NCI-H460 (cell line): ENCODE measurements at regions not wholly inside any gene's neighbourhood (a gene's known extent, or its start where the extent isn't known, plus 50 kb on each side); places are given as distances from the start of the nearest gene placed in this dataset.
A peak's percentile ranks its signal among the peaks of the same experiment; 100 is the strongest.
"Not testable (repeated sequence)": the region's sequence is repeated elsewhere in the genome, so short reads cannot be mapped to it uniquely, and the experiment has no call there.

Experiments
- DNase-seq: peaks from one replicate; pipeline ENCODE4 v3.0.0-alpha.2; 2016; ENCODE audit warnings: low read depth; ENCODE audit errors: extremely low read depth

DNA sequence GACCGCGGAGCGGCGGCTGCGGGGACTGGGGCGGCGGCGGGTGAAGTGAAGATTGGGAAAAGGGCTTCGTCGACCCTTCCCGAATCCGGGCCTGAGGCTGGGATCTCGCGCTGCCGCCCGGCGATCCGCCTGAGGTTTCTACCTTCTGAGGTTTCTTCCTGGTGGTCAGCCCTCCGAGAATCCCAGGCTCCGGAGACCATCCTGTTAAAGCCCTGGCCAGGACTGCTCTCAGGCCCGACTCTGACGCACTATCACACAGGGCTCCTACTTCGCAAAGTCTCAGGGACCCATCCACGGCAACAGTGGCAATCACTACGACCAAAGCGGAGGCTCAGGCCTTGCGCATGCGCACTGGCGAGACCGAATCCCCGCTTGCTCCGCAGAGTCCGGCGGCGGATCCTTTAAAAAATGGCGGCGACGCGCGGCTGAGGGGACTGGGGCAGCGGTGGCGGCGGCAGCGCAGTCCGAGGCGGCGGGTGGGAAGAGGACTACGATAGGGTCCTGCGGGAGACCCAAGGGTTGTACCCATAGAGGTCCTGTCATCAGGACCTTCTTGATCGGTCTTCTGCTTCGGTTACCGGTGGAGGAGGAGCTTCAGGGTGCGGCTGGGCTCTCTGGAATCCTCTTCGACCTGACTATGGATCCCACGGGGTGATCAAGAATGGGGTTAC is 157.2 kb upstream of the ZNF337 start:
- DNase-seq: peak; percentile 83

DNA sequence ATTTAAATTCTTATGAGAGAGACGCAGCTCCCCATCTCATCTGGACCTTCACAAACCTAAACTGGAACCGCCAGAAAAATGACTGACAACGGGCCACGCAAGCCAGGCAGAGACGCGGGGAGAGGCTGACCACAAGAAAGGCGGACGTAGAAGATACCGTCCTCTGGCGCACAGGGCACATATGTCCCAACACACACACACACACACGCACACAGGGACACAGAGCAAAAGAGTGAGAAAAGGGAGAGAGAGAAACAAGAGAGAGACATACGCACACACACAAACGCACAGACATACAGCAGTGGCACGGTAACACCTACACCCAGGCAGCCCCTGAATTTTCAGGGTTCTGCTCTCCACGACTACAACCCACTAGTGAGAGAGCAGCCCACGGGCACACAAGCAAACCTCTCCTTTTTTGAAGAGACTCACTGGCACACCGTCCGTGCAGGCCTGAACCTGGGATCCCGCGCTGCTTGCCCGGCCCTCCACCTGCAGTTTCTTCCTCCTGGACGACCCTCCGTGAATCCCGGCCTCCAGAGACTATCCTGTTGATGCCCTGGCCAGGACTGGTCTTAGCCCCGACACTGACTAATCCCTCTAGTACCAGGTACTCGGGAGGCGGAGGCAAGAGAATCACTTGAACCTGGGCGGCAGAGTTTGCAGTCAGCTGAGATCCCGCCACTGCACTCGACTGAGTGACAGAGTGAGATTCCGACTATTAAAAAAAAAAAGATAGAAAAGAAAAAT is 156.5 kb upstream of the ZNF337 start:
- DNase-seq: not testable (repeated sequence)

DNA sequence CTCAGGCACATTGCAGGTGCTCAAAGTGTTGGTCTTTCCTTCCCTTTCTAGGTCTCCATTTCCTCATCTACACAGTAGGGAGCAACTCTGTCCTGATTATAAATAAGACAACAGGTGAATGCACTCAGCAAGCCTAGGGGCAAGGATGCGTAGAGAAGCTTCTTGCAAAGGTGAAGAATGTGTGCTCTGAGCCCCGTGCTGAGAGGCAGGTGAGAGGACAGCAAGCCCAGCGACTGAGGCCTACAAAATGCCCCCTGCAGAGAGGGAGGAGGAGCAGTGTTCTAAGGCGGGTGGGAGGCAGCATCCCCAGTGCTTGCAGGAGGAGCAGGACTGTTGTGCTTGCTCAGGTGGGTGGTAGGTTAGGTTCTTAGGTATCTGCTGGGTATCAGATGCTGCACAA is 153.5 kb upstream of the ZNF337 start:
- not testable (repeated sequence) for DNase-seq

DNA sequence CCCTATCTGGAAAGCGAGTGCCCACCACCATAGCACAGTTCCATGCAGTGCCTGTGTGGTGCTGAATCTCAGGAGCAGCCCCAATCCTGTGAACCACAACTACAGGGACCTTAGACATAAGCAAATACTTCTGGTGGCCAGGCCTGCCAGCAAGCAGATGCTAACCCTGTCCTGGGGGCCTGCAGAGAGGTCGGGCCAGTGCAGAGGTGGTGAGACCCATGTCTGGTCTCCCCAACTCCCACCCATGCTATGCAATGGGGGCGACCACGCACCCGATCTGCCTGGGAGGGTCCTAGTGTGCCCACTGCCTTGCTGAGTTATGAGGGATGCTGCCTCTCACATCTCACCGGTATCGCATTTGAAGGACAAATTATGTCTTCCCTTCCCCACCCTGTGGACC is 151.6 kb upstream of the ZNF337 start:
- DNase-seq: no peak

DNA sequence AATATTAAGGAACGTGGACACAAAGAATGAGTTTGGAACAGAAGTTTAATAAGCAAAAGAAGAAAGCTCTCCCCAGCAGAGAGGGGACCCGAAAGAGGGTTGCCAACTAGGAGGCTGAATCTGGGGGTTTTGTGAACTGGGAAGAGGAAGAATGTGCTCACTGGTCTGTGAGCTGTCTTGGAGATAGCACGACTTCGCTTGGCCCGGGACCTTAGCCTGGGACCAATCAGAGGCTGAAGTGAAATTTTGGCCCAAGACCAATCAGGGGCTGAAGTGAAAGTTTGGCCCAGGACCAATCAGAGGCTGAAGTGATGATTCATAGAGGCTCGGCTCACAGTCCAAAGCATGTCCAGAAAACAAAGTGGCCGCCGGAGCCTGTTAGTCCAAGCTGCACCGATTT is 148.0 kb upstream of the ZNF337 start:
- DNase-seq: not testable (repeated sequence)

DNA sequence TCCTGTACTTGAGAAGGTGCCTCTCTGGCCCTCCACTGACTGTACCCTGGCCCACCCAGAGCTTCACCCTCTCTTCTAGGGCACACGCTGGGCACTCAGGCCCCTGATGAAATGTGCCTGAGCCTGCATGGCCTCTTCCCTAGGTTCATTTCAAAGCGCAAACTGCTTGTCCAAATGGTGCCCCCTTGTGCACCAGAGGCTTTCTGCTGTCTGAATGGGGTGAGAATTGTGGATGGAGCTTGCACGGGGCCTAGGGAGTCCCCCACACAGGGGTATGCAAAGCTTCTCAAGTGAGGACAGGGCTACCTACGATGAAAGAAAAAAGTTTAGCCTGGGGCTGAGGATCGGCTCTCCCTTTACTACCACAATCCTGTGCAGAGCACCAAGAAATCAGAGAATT is 116.9 kb upstream of the ZNF337 start:
- not testable (repeated sequence) for DNase-seq

DNA sequence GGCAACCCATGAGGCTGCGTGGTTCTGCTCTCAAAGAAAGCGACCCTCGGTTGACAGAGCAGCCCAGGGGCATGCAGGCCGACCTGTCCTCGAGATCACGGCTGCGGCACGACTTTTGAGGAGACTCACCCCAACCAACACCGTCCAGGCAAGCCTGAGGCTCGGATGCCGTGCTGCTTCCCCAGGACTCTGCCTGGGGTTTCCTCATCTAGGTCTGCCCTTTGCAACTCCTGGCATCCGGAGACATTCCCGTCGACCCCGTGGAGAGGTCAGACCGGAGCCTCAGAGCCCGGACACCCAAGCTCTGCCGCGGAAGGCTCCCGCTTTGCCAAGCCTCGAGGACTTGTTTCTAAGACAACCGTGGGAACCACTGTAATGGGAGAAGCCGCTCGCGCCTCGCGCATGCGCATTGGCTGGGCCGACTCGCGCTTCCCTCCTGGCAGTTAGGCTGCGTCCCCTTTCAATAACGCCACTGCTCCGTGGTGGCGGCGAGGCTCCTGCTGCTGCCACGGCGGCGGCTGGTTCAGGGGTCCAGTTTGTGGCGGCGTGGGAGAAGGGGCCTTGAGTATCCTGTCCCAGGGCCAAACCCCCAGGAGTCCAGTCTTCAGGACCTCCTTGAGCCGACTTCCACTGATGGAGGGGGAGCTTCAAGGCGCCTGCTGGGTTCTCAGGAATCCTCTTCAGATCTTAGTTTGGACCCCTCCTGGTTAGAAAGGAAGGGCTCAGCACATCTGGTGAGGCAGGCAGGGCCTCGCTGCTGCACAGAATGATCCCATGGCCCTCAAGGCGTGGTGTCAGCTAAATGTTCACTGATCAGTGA is 101.7 kb upstream of the ZNF337 start:
- DNase-seq: not testable (repeated sequence)

DNA sequence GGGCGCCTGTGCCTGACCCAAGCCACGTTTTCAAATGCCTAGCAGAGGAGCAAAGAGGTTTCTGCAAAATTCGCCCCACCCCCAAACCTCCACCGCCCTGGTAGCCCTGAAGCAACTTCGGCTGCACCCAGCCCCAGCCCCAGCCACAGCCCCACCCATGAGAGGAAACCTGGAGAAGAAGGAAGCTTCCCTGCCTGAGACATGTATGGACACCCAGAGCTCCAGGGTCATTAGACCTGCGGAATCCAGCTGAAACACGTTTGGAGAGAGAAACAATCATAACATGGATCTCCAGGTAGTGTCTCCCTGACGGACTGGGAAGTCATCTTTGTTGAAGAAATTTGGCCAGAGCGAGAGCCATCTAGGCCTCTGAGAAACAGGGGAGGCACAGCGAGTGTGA is 100.4 kb upstream of the ZNF337 start:
- DNase-seq: not testable (repeated sequence)

DNA sequence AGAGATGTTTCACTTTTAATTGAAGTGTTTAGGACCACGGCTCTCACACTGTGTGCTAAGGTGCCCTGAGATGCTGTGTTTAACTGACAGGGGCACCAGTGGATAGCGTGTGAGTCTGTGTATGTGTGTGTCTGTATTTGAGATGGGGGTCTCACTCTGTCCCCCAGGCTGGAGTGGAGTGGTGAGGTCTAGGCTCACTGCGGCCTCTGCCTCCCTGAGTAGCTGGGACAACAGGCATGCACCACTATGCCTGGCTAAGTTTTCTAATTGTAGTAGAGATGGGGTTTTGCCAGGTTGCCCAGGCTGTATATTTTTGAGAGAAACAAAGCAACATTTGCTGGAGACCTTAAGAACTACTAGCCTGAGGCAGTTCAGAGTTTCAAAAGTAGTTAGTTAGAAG is 80.6 kb upstream of the ZNF337 start:
- not testable (repeated sequence) for DNase-seq

DNA sequence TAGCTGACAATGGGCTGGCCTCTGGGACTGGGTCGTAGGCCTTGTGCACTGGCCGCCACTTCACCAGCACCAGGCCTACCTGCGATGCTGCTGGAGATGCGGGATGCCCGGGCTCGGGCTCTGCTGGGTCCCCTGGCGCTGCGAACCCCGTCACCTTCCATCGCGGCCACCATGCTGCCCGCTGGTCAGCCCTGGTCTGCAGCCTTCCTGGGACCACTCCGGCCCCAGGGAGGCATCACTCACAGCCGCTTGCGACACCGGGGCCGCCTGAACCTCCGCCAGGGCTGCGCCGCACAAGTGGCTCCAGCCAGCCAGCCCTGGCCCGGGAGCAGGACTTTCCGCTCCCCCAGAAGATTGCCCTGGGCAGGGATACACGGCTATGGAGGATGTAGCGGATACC is 78.1 kb upstream of the ZNF337 start:
- not testable (repeated sequence) for DNase-seq

DNA sequence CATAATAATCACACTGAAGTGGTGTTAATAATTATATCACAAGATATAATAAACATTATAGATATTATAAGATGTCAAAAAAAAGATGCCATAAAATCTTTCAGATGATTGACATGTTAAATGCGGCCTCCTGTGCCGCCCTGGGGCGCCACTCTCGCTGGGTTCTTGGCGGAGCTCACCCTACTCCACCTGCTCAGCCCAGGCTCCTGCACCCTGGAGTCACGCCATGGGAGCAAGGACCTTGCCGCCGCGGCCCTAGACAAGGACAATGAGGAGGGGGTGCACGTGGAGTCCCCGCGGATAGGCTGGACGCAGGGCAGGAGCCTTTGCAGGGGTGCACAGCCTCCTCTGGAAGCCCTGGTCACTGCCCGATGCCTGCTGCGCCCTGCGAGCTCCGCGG is 77.5 kb upstream of the ZNF337 start:
- not testable (repeated sequence) for DNase-seq

DNA sequence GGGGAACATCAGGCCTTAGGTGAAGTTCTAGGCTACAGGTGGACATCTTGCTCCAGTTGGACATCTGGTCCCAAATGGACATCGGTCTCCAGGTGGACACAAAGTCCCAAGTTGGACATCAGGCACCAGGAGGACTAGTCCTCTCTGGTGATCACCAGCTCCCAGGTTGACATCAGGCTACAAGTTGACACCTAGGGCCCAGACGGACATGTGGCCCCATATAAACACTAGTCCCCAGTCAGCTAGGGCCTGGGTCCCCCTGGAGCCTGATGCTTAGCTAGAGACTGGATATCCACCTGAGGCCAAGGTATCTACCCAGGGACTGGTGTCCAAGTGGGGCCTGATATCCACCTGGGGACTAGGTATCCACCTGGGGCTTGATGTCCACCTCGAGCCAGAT is 75.8 kb upstream of the ZNF337 start:
- not testable (repeated sequence) for DNase-seq

DNA sequence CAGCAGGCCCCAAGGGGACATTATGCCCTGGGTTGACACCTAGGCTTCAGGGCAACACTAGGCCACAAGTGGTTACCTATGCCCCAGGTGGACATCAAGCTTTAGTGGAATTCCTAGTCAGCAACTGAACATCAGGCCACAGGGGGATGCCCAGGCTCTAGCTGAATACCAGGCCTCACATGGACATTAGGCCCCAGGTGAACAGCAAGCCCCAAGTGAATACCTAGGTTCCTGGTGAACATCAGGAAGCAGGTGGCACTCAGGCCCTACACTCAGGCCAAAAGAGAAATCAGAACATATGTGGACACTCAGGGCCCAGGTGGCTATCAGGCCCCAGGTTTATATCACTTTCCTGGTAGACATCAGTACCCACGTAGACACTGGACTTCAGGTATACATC is 75.2 kb upstream of the ZNF337 start:
- DNase-seq: not testable (repeated sequence)

DNA sequence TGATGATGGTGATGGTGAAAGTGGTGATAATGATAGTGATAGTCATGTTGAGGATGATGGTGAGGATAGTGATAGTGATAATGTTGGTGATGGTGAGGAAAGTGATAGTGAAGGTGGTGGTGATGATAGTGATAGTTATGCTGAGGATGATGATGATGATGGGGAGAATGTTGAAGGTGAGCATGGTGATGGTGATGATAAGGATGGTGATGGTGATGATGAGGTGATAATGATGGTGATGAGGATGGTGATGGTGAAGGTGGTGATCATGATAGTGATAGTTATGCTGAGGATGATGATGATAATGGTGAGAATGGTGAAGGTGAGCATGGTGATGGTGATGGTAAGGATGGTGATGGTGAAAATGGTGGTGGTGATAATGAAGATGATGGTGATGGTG is 64.9 kb upstream of the ZNF337 start:
- DNase-seq: no peak

DNA sequence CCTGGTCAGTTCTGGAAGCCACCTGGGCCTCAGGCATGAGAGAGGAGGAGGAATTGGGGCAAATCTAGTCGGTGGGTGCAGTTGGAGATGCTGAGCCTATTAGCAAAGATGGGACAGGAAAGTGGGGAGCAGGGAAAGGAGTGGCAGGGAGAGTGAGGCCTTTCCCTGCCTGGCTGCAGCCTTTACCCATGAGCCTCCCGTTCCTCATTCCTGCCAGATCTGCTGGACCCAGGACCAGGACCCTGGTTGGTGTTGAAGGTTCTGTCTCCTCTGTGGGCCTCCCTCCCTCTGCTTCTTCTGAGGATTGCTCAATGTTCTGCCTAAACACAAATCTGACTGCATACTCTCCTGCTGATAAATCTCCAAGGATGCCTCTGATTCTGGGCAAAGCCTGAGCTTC is 64.4 kb upstream of the ZNF337 start:
- not testable (repeated sequence) for DNase-seq

DNA sequence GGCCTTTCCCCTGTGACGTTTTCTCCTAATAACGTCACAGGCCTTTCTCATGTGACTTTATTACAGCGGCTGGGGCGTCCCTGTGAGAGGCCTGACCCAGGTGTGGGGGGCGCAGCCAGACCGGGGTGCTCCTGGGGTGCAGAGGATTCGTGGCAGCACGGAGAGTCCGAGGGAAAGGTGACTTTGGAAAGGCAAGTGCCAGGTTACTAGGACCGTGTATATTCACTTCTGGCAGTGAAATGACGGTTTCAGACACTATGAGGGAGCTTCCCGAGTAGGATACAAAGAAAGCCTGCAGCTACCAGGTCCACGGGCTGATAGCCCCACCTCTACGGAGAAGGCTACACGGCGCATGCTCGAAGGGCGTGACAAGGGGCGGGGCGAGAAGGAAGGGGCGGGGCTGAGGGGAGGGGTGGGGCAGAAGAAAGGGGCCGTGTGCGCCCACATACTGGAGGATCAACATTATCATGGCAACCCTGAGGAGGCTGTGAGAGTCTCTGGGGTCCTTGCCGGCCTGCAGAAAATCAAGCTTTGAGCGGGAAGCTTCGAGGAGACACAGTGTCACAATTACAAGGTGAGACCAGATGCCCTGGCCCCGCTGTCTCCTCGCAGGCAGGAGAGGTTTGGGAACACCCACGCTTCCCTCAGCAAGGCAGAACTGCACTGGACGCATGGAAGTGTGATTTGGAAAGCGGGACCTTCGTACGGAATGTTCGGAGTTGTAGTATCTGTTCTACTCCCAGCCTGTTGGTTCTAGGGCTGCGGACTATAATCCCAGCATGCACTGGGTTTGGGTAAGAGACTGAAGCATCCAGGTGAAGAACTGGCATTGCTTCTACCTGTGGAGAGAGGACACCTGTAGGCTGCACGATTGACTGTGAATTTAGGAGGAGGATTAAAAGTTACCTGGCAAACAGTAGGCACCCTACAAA is 54.4 kb upstream of the ZNF337 start:
- DNase-seq: peak; percentile 38

DNA sequence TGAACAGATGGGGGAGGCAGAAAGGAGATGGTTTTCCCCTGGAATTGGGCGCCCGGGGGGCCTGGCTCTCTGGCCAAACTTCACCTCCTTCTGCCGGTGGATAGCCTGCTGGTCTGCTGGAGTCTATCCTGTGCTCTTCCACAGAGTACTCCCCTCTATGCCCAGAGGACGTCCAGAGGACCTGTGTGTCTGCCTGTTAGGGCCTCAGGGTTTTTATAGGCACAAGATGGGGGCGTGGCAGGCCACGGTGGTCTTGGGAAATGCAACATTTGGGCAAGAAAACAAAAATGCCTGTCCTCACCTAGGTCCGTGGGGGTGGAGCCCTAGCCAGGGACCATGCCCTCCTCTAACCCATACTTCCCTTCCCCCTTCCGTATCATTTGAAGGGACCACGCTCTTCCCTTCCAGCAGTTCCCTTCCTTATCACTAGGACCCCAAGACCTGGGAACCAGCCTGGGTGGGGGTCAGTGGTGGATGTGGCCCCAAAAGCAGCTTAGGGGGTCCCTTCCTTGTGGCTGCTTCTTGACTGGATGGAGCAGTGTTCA is 53.6 kb upstream of the ZNF337 start:
- DNase-seq: no peak

DNA sequence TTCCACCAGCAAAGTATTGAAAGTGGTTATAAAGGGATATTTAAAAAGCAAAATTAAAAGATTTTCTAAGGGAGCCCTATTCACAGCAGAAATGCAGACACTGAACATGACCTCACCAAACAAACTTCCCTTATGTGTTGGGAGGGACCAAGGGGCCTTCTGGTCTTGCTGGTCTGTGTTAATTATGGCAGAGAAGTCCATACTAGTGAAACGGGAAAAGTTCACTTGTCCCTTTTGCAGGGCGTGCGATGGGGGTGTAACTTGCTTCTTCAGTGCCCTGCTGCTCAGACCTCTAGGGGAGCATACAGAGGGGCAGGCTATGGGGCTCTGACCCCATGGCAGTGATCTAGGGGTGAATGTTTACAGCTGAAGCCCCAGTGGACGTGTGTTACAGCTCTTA is 53.0 kb upstream of the ZNF337 start:
- no peak for DNase-seq
